Superior temporal gyrus (tissue), 1 donor: ENCODE measurements at regions not wholly inside any gene's neighbourhood (a gene's known extent, or its start where the extent isn't known, plus 50 kb on each side); places are given as distances from the start of the nearest gene placed in this dataset.

ENCODE experiments used
- DNase-seq: peaks from one replicate; pipeline ENCODE4 v3.0.0-alpha.2; 2016; ENCODE audit errors: extremely low spot score

- DNase-seq: no peak
These were observed 128.0 kb downstream of the TMA16 start for GRCh38 chr4:163622379-163623035.

- DNase-seq: no peak
These were observed 129.3 kb downstream of the TMA16 start for GRCh38 chr4:163623787-163624186.

- no peak for DNase-seq
These were observed 130.2 kb downstream of the TMA16 start for GRCh38 chr4:163624727-163625126.

GRCh38 chr4:163631288-163631687 lies 136.8 kb downstream of the TMA16 start:
- no peak for DNase-seq

GRCh38 chr4:163638909-163639308 lies 144.4 kb downstream of the TMA16 start:
- DNase-seq: no peak

GRCh38 chr4:163649557-163650091 lies 155.1 kb downstream of the TMA16 start:
- DNase-seq: no peak

- DNase-seq: no peak
These were observed 157.3 kb downstream of the TMA16 start for GRCh38 chr4:163651761-163652160.

- DNase-seq: no peak
These were observed 160.1 kb downstream of the TMA16 start for GRCh38 chr4:163654621-163655020.

GRCh38 chr4:163660636-163661035 lies 166.1 kb downstream of the TMA16 start:
- no peak for DNase-seq

- DNase-seq: no peak
These were observed 168.3 kb downstream of the TMA16 start for GRCh38 chr4:163662768-163663167.

- no peak for DNase-seq
These were observed 169.2 kb downstream of the TMA16 start for GRCh38 chr4:163663454-163664225.

- no peak for DNase-seq
These were observed 170.6 kb downstream of the TMA16 start for GRCh38 chr4:163665101-163665500.

- DNase-seq: no peak
These were observed 171.2 kb downstream of the TMA16 start for GRCh38 chr4:163665521-163666331.

GRCh38 chr4:163666332-163666873 lies 171.9 kb downstream of the TMA16 start:
- no peak for DNase-seq

GRCh38 chr4:163672751-163673150 lies 178.3 kb downstream of the TMA16 start:
- no peak for DNase-seq

GRCh38 chr4:163673848-163674697 lies 179.6 kb downstream of the TMA16 start:
- no peak for DNase-seq

GRCh38 chr4:163679189-163679588 lies 184.7 kb downstream of the TMA16 start:
- no peak for DNase-seq

- no peak for DNase-seq
These were observed 186.1 kb downstream of the TMA16 start for GRCh38 chr4:163680386-163681098.

- DNase-seq: no peak
These were observed 186.8 kb downstream of the TMA16 start for GRCh38 chr4:163681208-163681821.

- no peak for DNase-seq
These were observed 194.4 kb downstream of the TMA16 start for GRCh38 chr4:163688856-163689255.
